DOHH2 (cell line): ENCODE measurements at regions not wholly inside any gene's neighbourhood (a gene's known extent, or its start where the extent isn't known, plus 50 kb on each side); places are given as distances from the start of the nearest gene placed in this dataset.

Experiments
- CTCF ChIP-seq: fragments of 200-600 bp; sonication (generic); IDR thresholded peaks from one replicate; pipeline ENCODE4 v1.5.1; 2014; ENCODE audit warnings: antibody characterized with exemption, mild to moderate bottlenecking, low read depth, low read length; ENCODE audit not compliant: poor library complexity, severe bottlenecking
- EZH2phosphoT487 ChIP-seq: fragments of 200-600 bp; sonication (generic); IDR thresholded peaks from 2 replicates; pipeline ENCODE4 v1.6.1; 2017; ENCODE audit warnings: borderline replicate concordance, mild to moderate bottlenecking, antibody characterized with exemption, low read length, moderate library complexity, mixed read lengths

DNA sequence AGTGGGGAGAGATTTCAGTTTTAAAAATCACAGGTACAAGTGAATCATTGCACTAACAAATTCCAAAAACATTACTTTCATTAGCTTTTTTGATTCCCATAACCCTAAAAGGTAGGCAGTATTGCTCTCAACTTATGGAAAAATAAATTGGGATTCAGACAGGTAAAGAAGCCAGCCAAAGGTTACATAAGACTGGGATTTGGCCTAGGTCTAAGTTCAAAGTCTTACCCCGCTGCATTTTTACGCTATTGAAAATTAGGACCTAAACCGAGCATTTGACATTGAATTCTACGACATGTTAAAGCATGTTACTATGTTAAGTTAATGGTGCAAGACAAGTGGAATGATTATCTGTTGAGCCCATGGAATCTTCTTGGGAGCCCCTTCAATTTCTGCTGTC lies 89.6 kb downstream of the ENC1 start:
- TF ChIP-seq CTCF = no peak
- no peak for TF ChIP-seq EZH2phosphoT487
